ENCODE measurements at regions not wholly inside any gene's neighbourhood (a gene's known extent, or its start where the extent isn't known, plus 50 kb on each side); places are given as distances from the start of the nearest gene placed in this dataset.

DNA sequence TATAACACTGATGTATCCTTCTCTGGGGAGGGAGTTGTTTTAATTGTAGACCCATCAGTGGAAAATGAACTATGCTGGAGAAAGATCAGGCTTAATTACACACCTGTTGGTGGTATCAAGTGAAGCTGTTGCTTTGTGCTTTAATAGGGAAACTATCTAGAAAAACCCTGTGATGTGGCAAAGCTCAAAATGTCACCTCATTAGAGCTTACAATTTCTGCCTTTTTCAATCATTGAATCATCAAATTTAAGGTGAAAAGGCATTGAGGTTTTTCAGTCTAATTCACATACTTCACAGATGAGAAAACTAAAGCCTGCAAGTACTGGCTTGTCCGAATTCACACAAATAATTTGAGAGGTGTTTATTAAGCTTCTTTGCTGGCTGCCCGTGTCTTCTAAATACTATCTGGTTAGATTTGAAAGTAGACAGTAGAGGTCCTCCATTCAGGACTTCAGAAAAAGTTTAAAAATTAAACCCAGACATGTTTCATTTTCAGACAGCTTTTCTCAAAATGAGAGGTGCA is 143.3 kb upstream of the MAP3K7 start:
- TF ChIP-seq POLR2A (IDR thresholded peaks at IDR 0.05; ENCODE audit: extremely low read depth, insufficient read length) (no peak), MYC (IDR thresholded peaks at IDR 0.05; ENCODE audit: low read depth, low read length) (no peak)
- TF ChIP-seq, protein P1, sequence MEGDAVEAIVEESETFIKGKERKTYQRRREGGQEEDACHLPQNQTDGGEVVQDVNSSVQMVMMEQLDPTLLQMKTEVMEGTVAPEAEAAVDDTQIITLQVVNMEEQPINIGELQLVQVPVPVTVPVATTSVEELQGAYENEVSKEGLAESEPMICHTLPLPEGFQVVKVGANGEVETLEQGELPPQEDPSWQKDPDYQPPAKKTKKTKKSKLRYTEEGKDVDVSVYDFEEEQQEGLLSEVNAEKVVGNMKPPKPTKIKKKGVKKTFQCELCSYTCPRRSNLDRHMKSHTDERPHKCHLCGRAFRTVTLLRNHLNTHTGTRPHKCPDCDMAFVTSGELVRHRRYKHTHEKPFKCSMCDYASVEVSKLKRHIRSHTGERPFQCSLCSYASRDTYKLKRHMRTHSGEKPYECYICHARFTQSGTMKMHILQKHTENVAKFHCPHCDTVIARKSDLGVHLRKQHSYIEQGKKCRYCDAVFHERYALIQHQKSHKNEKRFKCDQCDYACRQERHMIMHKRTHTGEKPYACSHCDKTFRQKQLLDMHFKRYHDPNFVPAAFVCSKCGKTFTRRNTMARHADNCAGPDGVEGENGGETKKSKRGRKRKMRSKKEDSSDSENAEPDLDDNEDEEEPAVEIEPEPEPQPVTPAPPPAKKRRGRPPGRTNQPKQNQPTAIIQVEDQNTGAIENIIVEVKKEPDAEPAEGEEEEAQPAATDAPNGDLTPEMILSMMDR (IDR thresholded peaks at IDR 0.05; ENCODE audit: low read depth, low read length), result no peak
- TF ChIP-seq, protein P2, sequence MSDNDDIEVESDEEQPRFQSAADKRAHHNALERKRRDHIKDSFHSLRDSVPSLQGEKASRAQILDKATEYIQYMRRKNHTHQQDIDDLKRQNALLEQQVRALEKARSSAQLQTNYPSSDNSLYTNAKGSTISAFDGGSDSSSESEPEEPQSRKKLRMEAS (IDR thresholded peaks at IDR 0.05; ENCODE audit: low read depth, low read length), result no peak
